NCI-H128 (cell line): ENCODE measurements at regions not wholly inside any gene's neighbourhood (a gene's known extent, or its start where the extent isn't known, plus 50 kb on each side); places are given as distances from the start of the nearest gene placed in this dataset.
"Not testable (repeated sequence)": the region's sequence is repeated elsewhere in the genome, so short reads cannot be mapped to it uniquely, and the experiment has no call there.

Source experiments
- DNase-seq: peaks from one replicate; lab custom pipeline; 2025; ENCODE audit not compliant: unreplicated experiment; lab: John Stamatoyannopoulos, UW

GRCh38 chr10:57699944-57700343, 567.8 kb downstream of the IPMK start:
- no peak for DNase-seq

GRCh38 chr10:57696641-57697040, 571.1 kb downstream of the IPMK start:
- DNase-seq = no peak

- no peak for DNase-seq
These were observed 572.6 kb downstream of the IPMK start for GRCh38 chr10:57694956-57695608.

GRCh38 chr10:57692255-57692980, 575.3 kb downstream of the IPMK start:
- no peak for DNase-seq

GRCh38 chr10:57689596-57690297, 577.9 kb downstream of the IPMK start:
- DNase-seq = no peak

- no peak for DNase-seq
These were observed 587.8 kb downstream of the IPMK start for GRCh38 chr10:57679916-57680315.

GRCh38 chr10:57675125-57675524, 592.6 kb downstream of the IPMK start:
- no peak for DNase-seq

- no peak for DNase-seq
These were observed 594.2 kb downstream of the IPMK start for GRCh38 chr10:57673446-57673960.

GRCh38 chr10:57664815-57665214, 602.9 kb downstream of the IPMK start:
- DNase-seq = no peak

- DNase-seq = no peak
These were observed 604.3 kb downstream of the IPMK start for GRCh38 chr10:57663401-57663800.

GRCh38 chr10:57661206-57661605, 606.5 kb downstream of the IPMK start:
- no peak for DNase-seq

- DNase-seq = no peak
These were observed 610.4 kb downstream of the IPMK start for GRCh38 chr10:57657164-57657765.

GRCh38 chr10:57654856-57655255, 612.8 kb downstream of the IPMK start:
- DNase-seq = no peak

GRCh38 chr10:57645108-57645507, 622.6 kb downstream of the IPMK start:
- DNase-seq = not testable (repeated sequence)

GRCh38 chr10:57638411-57638810, 629.3 kb downstream of the IPMK start:
- DNase-seq = no peak

GRCh38 chr10:57628592-57629284, 639.0 kb downstream of the IPMK start:
- no peak for DNase-seq

- no peak for DNase-seq
These were observed 640.0 kb downstream of the IPMK start for GRCh38 chr10:57627642-57628178.

- DNase-seq = no peak
These were observed 642.7 kb downstream of the IPMK start for GRCh38 chr10:57624856-57625592.

- DNase-seq = no peak
These were observed 643.6 kb downstream of the IPMK start for GRCh38 chr10:57624066-57624465.

GRCh38 chr10:57621466-57621865, 646.2 kb downstream of the IPMK start:
- DNase-seq = no peak
